Astrocyte (in vitro differentiated cells and primary cell): ENCODE measurements at regions not wholly inside any gene's neighbourhood (a gene's known extent, or its start where the extent isn't known, plus 50 kb on each side); places are given as distances from the start of the nearest gene placed in this dataset.

ENCODE experiments used
- EZH2 ChIP-seq: IDR thresholded peaks from 2 replicates; pipeline ENCODE4 v1.6.1; 2012; ENCODE audit warnings: mild to moderate bottlenecking, low read length, inconsistent platforms; ENCODE audit not compliant: insufficient read depth
- TF ChIP-seq, protein P1 (sequence below): IDR thresholded peaks from 2 replicates; pipeline ENCODE4 v1.5.1; 2011; ENCODE audit warnings: low read depth, mild to moderate bottlenecking, inconsistent platforms, low read length, moderate library complexity; ENCODE audit not compliant: insufficient read depth

DNA sequence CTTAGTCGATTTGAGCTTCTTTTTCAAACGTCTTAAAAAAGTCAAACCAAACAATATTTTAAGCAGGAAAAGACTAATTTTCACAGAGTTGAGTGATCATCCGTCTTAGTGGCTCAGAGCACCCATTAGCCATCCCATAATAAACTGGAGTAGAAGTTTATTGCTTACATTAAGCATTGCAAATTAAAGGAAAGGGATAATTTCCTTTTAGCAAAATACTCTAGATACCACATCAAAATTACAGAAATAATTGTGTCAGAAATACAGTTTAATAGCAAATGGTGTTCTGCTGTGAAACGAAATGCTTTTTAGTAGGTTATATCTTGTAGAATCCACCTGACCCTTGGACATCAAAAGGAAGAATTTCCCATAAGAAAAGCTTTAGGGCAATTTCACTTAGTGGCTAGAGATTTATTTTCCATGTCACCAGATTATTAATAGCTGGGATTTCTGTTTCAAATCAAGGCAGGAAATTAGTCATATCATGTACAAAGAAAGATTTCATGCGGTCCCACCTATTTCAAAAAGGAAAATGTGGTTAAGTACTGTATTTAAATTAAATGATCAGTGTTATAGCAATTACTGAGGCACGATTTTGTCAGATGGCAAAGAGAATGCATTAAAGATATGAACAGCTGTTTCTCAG, 96.2 kb downstream of the NPTX2 start:
- TF ChIP-seq, protein P1, sequence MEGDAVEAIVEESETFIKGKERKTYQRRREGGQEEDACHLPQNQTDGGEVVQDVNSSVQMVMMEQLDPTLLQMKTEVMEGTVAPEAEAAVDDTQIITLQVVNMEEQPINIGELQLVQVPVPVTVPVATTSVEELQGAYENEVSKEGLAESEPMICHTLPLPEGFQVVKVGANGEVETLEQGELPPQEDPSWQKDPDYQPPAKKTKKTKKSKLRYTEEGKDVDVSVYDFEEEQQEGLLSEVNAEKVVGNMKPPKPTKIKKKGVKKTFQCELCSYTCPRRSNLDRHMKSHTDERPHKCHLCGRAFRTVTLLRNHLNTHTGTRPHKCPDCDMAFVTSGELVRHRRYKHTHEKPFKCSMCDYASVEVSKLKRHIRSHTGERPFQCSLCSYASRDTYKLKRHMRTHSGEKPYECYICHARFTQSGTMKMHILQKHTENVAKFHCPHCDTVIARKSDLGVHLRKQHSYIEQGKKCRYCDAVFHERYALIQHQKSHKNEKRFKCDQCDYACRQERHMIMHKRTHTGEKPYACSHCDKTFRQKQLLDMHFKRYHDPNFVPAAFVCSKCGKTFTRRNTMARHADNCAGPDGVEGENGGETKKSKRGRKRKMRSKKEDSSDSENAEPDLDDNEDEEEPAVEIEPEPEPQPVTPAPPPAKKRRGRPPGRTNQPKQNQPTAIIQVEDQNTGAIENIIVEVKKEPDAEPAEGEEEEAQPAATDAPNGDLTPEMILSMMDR = no peak
- no peak for TF ChIP-seq EZH2
